Panc1 (cell line): ENCODE measurements at regions not wholly inside any gene's neighbourhood (a gene's known extent, or its start where the extent isn't known, plus 50 kb on each side); places are given as distances from the start of the nearest gene placed in this dataset.

Experiments
- ATAC-seq: fragments of 200-7000 bp; cut with Tn5 transposase; 2 replicates; pipeline ENCODE4 v1.9.1; 2020; ENCODE audit warnings: mild to moderate bottlenecking, moderate library complexity
- BruUV-seq: library from RNA; stranded (reverse); fragments of 400-500 nt; replicated peaks from 2 replicates; lab custom pipeline; 2021; lab: Mats Ljungman, UMichigan
- CTCF ChIA-PET: fragments of 300-600 bp; sonication (Branson Sonifier 250); formaldehyde crosslinking; loops from one replicate; lab custom pipeline; 2022; ENCODE audit warnings: antibody characterized with exemption; lab: Charles Lee
- POLR2A ChIA-PET: fragments of 300-600 bp; sonication (Branson Sonifier 250); formaldehyde crosslinking; loops from one replicate; lab custom pipeline; 2022; ENCODE audit warnings: antibody characterized with exemption; lab: Charles Lee
- DNase-seq: peaks from one replicate; pipeline ENCODE4 v3.0.0-alpha.2; 2010; ENCODE audit warnings: low read depth, low spot score
- H3K27ac ChIP-seq: 2 replicates; pipeline ENCODE4 v1.5.1; 2011; ENCODE audit warnings: mild to moderate bottlenecking, low read length, inconsistent platforms
- H3K27me3 ChIP-seq: fragments of 200-500 bp; sonication (Bioruptor generic); 2 replicates; pipeline ENCODE4 v1.6.0; 2014; ENCODE audit warnings: low read length, inconsistent platforms; ENCODE audit not compliant: control insufficient read depth, insufficient read depth
- H3K36me3 ChIP-seq: fragments of 200-500 bp; sonication (Bioruptor generic); 2 replicates; pipeline ENCODE4 v1.5.1; 2014; ENCODE audit warnings: inconsistent platforms, mild to moderate bottlenecking, low read length, moderate library complexity; ENCODE audit not compliant: control insufficient read depth, insufficient read depth
- H3K4me1 ChIP-seq: 2 replicates; pipeline ENCODE4 v1.5.1; 2011; ENCODE audit warnings: inconsistent platforms, mild to moderate bottlenecking, low read length, moderate library complexity; ENCODE audit not compliant: control insufficient read depth, insufficient read depth
- H3K4me3 ChIP-seq, 2 experiments: 2 replicates each; pipeline ENCODE4 v1.5.1; 2011 to 2012; ENCODE audit warnings: low read depth in 2 of 2, low read length in 2 of 2, mild to moderate bottlenecking in 2 of 2, inconsistent platforms in 1 of 2, moderate library complexity in 1 of 2
- H3K9me3 ChIP-seq: fragments of 200-500 bp; sonication (Bioruptor generic); 2 replicates; pipeline ENCODE4 v1.5.1; 2014; ENCODE audit warnings: low read depth, mild to moderate bottlenecking, inconsistent platforms, low read length, moderate library complexity; ENCODE audit not compliant: control insufficient read depth, insufficient read depth
- CTCF ChIP-seq: fragments of 450-650 bp; IDR thresholded peaks from 2 replicates; pipeline ENCODE4 v1.5.1; 2017; ENCODE audit warnings: mild to moderate bottlenecking
- POLR2AphosphoS5 ChIP-seq: IDR thresholded peaks from 2 replicates; pipeline ENCODE4 v1.6.1; 2012; ENCODE audit warnings: mild to moderate bottlenecking, low read depth, low read length, moderate library complexity
- REST ChIP-seq, 2 experiments: IDR thresholded peaks; 2 replicates each; pipeline ENCODE4 v1.6.1; 2011 to 2012; ENCODE audit warnings: low read depth in 2 of 2, control low read depth in 1 of 2, low read length in 1 of 2, mild to moderate bottlenecking in 1 of 2, moderate library complexity in 1 of 2; ENCODE audit not compliant: insufficient read depth in 1 of 2
- SIN3A ChIP-seq: IDR thresholded peaks from 2 replicates; pipeline ENCODE4 v1.6.1; 2012; ENCODE audit warnings: low read depth, mild to moderate bottlenecking, low read length, moderate library complexity, borderline replicate concordance; ENCODE audit not compliant: insufficient read depth
- TCF7L2 ChIP-seq: IDR thresholded peaks from 2 replicates; pipeline ENCODE4 v1.6.1; 2011; ENCODE audit warnings: mild to moderate bottlenecking, low read depth, low read length, inconsistent platforms
- in situ Hi-C: cut with HindIII; loops from 2 replicates; pipeline ENCODE4 v1.10.0; 2016; ENCODE audit warnings: low sequenced_read_pairs, low pct_unique_long_range_greater_than_20kb
- intact Hi-C: fragments of 100-400 bp; cut with micrococcal nuclease; formaldehyde crosslinking; loops from one replicate; pipeline ENCODE4 v1.10.0; 2022; ENCODE audit not compliant: unreplicated experiment

GRCh38 chr12:114935658-114936057 lies 251.7 kb upstream of the TBX3 start:
- ATAC-seq, result no peak
- Histone ChIP-seq H3K27ac (no peak overlapping the region), H3K9me3 (no peaks in the 10 kb centered on the region; the same call in 1 of the 2 replicates), H3K27me3 (no peaks in the 10 kb centered on the region), H3K36me3 (no peaks in the 10 kb centered on the region), H3K4me1 (no peaks in the 10 kb centered on the region), H3K4me3 (no peak overlapping the region)
- in situ Hi-C loops, result no loop called here
- intact Hi-C loops, result no loop called here
- ChIA-PET CTCF (no interaction called here), POLR2A (no interaction called here)
- no peak for TF ChIP-seq REST (IDR thresholded peaks at IDR 0.05; ENCODE audit: insufficient read depth in 1 of 2, low read depth in 2 of 2, low read length in 1 of 2)
- TF ChIP-seq CTCF, result peak; percentile 32
- DNase-seq, result no peak
- BruUV-seq, result no TSS peak

- Histone ChIP-seq H3K4me3 (no peak overlapping the region), H3K36me3 (no peaks in the 10 kb centered on the region), H3K4me1 (no peaks in the 10 kb centered on the region), H3K27me3 (no peaks in the 10 kb centered on the region), H3K27ac (no peak overlapping the region), H3K9me3 (no peaks in the 10 kb centered on the region; the same call in 1 of the 2 replicates)
- ChIA-PET POLR2A (no interaction called here), CTCF (interaction anchor here (0.5 to 0.6 kb wide), 2 partner anchors 261 to 337 kb away, joined by 3 to 4 read pairs; no protein-coding TSS in a partner anchor)
- intact Hi-C loops (no loop called here), in situ Hi-C loops (no loop called here)
- TF ChIP-seq TCF7L2 (no peak), REST (IDR thresholded peaks at IDR 0.05; ENCODE audit: insufficient read depth in 1 of 2, low read depth in 2 of 2, low read length in 1 of 2) (no peak), SIN3A (no peak), POLR2AphosphoS5 (no peak), CTCF (no peak)
- DNase-seq (peak; percentile 84), ATAC-seq (peak; percentile 88)
- BruUV-seq, result no TSS peak
Observed at GRCh38 chr12:114933428-114934160, 249.6 kb upstream of the TBX3 start.
